Psoas muscle (tissue), 7 donors: ENCODE measurements at regions not wholly inside any gene's neighbourhood (a gene's known extent, or its start where the extent isn't known, plus 50 kb on each side); places are given as distances from the start of the nearest gene placed in this dataset.

Source experiments
- ATAC-seq, 4 donors: fragments of 200-7000 bp; cut with Tn5 transposase; one replicate each; pipeline ENCODE4 v1.9.1; 2020; ENCODE audit warnings: moderate library complexity in 3 of 4, mild to moderate bottlenecking in 2 of 4
- DNase-seq, 2 donors: peaks; one replicate each; pipeline ENCODE4 v3.0.0-alpha.2; 2020
- H3K27ac ChIP-seq: fragments of 200-600 bp; one replicate; pipeline ENCODE4 v1.8.0; 2022
- H3K27me3 ChIP-seq, 3 donors: fragments of 200-600 bp in 1 of 3; one replicate each; pipeline versions ENCODE4 v1.6.1 to v1.8.0; 2013 to 2022; ENCODE audit warnings: low read length in 2 of 3, mild to moderate bottlenecking in 2 of 3, moderate library complexity in 1 of 3; ENCODE audit not compliant: insufficient read depth in 3 of 3
- H3K36me3 ChIP-seq, 2 donors: fragments of 200-600 bp in 1 of 2; one replicate each; pipeline versions ENCODE4 v1.6.1 to v1.8.0; 2013 to 2022; ENCODE audit warnings: low read depth in 1 of 2, mild to moderate bottlenecking in 1 of 2, moderate library complexity in 1 of 2; ENCODE audit not compliant: insufficient read depth in 1 of 2
- H3K4me1 ChIP-seq: fragments of 200-600 bp; one replicate; pipeline ENCODE4 v1.8.0; 2022
- H3K4me3 ChIP-seq: fragments of 200-600 bp; one replicate; pipeline ENCODE4 v1.8.0; 2022; ENCODE audit warnings: mild to moderate bottlenecking
- H3K9me3 ChIP-seq: fragments of 200-600 bp; one replicate; pipeline ENCODE4 v1.8.0; 2022
- CTCF ChIP-seq: fragments of 200-600 bp; IDR thresholded peaks from one replicate; pipeline ENCODE4 v1.8.0; 2022; ENCODE audit warnings: antibody characterized with exemption
- WGBS, 3 donors: extraction: QIAGEN DNeasy Blood & Tissue Kit; methylation state at CpG; one replicate each; pipeline versions ENCODE4 v1.1.6 to v1.1.7; 2013; 5-methylcytosine and 5-hydroxymethylcytosine counted together
- intact Hi-C, 2 donors: fragments of 100-400 bp; cut with DNase I; formaldehyde crosslinking; loops; one replicate each; pipeline versions ENCODE4 v1.11.0 to v1.14.2; 2022
- donor health status: healthy with polysubstance abuse.
- donor health status: DM: no; HTN: no; CAD: no; lungs with moderate emphysema.
- donor health status: Bipolar disorder and iron deficiency.
- donor health status: healthy.
- donor health status: DM: yes; HTN: yes; CAD: no.
- donor health status: DM: no; HTN: no; CAD: no.
- donor health status: DM: yes; HTN: yes; CAD: no.

- intact Hi-C loops, result no loop called here
- H3K9me3 ChIP-seq, result no peaks in the 10 kb centered on the region
- no peaks in the 10 kb centered on the region for H3K4me1 ChIP-seq
- H3K27me3 ChIP-seq, result peaks cover 0 to 4% (median 0%) of the 10 kb centered on the region in 3 donors
- no peak overlapping the region for H3K27ac ChIP-seq
- no peak for TF ChIP-seq CTCF
- H3K36me3 ChIP-seq, result no peaks in the 10 kb centered on the region
- no peak overlapping the region for H3K4me3 ChIP-seq
- DNase-seq (no peak), ATAC-seq (no peak)
- WGBS, 3 donors, result 85 to 89% (median 86%) methylated on average over 9 of the region's 9 CpGs
Observed at GRCh38 chr6:169339025-169339424, 85.4 kb upstream of the THBS2 start.

- Histone ChIP-seq H3K9me3 (no peaks in the 10 kb centered on the region), H3K36me3 (no peaks in the 10 kb centered on the region), H3K4me1 (no peaks in the 10 kb centered on the region), H3K27me3 (no peaks in the 10 kb centered on the region), H3K27ac (no peak overlapping the region), H3K4me3 (no peak overlapping the region)
- ATAC-seq, result no peak
- intact Hi-C loops, result no loop called here
- WGBS, 3 donors, result 82 to 87% (median 84%) methylated on average over 11 of the region's 11 CpGs
- DNase-seq, result no peak
- TF ChIP-seq CTCF, result no peak
Observed at GRCh38 chr6:169337886-169338445, 84.3 kb upstream of the THBS2 start.

- Histone ChIP-seq H3K27me3 (peaks cover 0 to 7% (median 0%) of the 10 kb centered on the region in 3 donors), H3K36me3 (no peaks in the 10 kb centered on the region), H3K4me3 (no peak overlapping the region), H3K4me1 (no peaks in the 10 kb centered on the region), H3K27ac (no peak overlapping the region), H3K9me3 (no peaks in the 10 kb centered on the region)
- no peak for TF ChIP-seq CTCF
- ATAC-seq, result no peak
- no peak for DNase-seq
- 92 to 93% (median 93%) methylated on average over 4 of the region's 4 CpGs for WGBS, 3 donors
- intact Hi-C loops, result no loop called here
Observed at GRCh38 chr6:169335301-169335700, 81.7 kb upstream of the THBS2 start.

GRCh38 chr6:169332250-169332649, 78.6 kb upstream of the THBS2 start:
- 85 to 87% (median 86%) methylated on average over 10 of the region's 10 CpGs for WGBS, 3 donors
- Histone ChIP-seq H3K4me1 (no peaks in the 10 kb centered on the region), H3K27me3 (peaks cover 0 to 7% (median 0%) of the 10 kb centered on the region in 3 donors), H3K36me3 (no peaks in the 10 kb centered on the region), H3K4me3 (no peak overlapping the region), H3K9me3 (no peaks in the 10 kb centered on the region), H3K27ac (no peak overlapping the region)
- ATAC-seq, result no peak
- intact Hi-C loops, result no loop called here
- no peak for TF ChIP-seq CTCF
- DNase-seq, result no peak
